Stimulated activated CD4-positive, alpha-beta T cell treated with anti-CD3 and anti-CD28 coated beads, Interleukin-4, amount 100 ng/mL, for 48 hours (primary cell): ENCODE measurements at regions not wholly inside any gene's neighbourhood (a gene's known extent, or its start where the extent isn't known, plus 50 kb on each side); places are given as distances from the start of the nearest gene placed in this dataset.
A peak's percentile ranks its signal among the peaks of the same experiment; 100 is the strongest.
"Not testable (repeated sequence)": the region's sequence is repeated elsewhere in the genome, so short reads cannot be mapped to it uniquely, and the experiment has no call there.

Source experiments
- DNase-seq, 2 donors: peaks; one replicate each; pipeline ENCODE4 v3.0.0-alpha.2; 2020; ENCODE audit warnings: low read depth in 2 of 2

- DNase-seq = not testable (repeated sequence)
Measured at GRCh38 chr1:146411923-146412322, 183.1 kb upstream of the NOTCH2NLA start.

GRCh38 chr1:146409817-146410441 is 181.1 kb upstream of the NOTCH2NLA start:
- not testable (repeated sequence) for DNase-seq

GRCh38 chr1:146409116-146409801 is 180.4 kb upstream of the NOTCH2NLA start:
- not testable (repeated sequence) for DNase-seq

GRCh38 chr1:146401281-146401825 is 172.5 kb upstream of the NOTCH2NLA start:
- not testable (repeated sequence) for DNase-seq

GRCh38 chr1:146400173-146401121 is 171.6 kb upstream of the NOTCH2NLA start:
- not testable (repeated sequence) for DNase-seq

GRCh38 chr1:146399225-146399624 is 170.4 kb upstream of the NOTCH2NLA start:
- not testable (repeated sequence) for DNase-seq

GRCh38 chr1:146396801-146397200 is 168.0 kb upstream of the NOTCH2NLA start:
- not testable (repeated sequence) for DNase-seq

- not testable (repeated sequence) for DNase-seq
Measured at GRCh38 chr1:146396242-146396641, 167.4 kb upstream of the NOTCH2NLA start.

- DNase-seq = not testable (repeated sequence)
Measured at GRCh38 chr1:146393796-146394195, 165.0 kb upstream of the NOTCH2NLA start.

- not testable (repeated sequence) for DNase-seq
Measured at GRCh38 chr1:146393154-146393553, 164.3 kb upstream of the NOTCH2NLA start.

GRCh38 chr1:146389178-146389577 is 160.4 kb upstream of the NOTCH2NLA start:
- not testable (repeated sequence) for DNase-seq

- not testable (repeated sequence) for DNase-seq
Measured at GRCh38 chr1:146387750-146388469, 159.1 kb upstream of the NOTCH2NLA start.

- DNase-seq = peak; percentile 48 to 81
Measured at GRCh38 chr1:146386851-146387749, 158.3 kb upstream of the NOTCH2NLA start.

- DNase-seq = not testable (repeated sequence)
Measured at GRCh38 chr1:146381196-146381595, 152.4 kb upstream of the NOTCH2NLA start.

- DNase-seq = peak; percentile 61 to 76
Measured at GRCh38 chr1:146376708-146377496, 148.1 kb upstream of the NOTCH2NLA start.

- DNase-seq = peak; percentile 65 to 75
Measured at GRCh38 chr1:146376309-146376707, 147.5 kb upstream of the NOTCH2NLA start.

GRCh38 chr1:146375108-146375507 is 146.3 kb upstream of the NOTCH2NLA start:
- DNase-seq = not testable (repeated sequence)

GRCh38 chr1:146369940-146370339 is 141.1 kb upstream of the NOTCH2NLA start:
- DNase-seq = peak; percentile 28 to 34

- DNase-seq = not testable (repeated sequence)
Measured at GRCh38 chr1:146355373-146355772, 126.6 kb upstream of the NOTCH2NLA start.
